ENCODE measurements at regions not wholly inside any gene's neighbourhood (a gene's known extent, or its start where the extent isn't known, plus 50 kb on each side); places are given as distances from the start of the nearest gene placed in this dataset.

DNA sequence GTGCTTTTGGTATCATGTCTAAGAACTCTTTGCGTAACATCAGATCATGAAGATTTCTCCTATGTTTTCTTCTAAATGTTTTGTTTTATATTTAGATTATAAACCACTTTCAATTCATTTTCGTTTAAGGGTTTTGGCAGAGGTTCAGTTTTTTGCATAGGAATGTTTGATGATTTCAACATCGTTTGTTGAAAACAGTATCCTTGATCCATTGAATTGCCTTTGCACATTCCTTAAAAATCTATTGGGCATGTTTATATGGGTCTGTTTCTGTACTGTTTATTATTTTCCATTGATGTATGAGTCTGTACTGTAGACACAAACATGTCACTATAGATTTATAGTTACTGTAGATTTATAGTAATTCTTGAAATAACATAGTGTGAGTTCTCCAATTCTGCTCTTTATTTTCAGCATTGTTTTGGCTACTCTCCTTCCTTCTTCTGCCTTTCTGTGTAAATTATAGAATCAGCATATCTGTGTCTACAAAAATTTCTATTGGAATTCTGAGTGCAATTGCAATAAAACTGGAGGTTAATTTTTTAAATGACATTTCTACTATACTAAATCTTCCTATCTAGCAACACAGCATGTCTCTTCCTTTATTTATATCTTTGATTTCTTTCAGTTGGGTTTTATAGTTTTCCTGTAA lies 374.0 kb downstream of the SV2B start:
- no peak for DNase-seq (ENCODE audit: low read depth)

DNA sequence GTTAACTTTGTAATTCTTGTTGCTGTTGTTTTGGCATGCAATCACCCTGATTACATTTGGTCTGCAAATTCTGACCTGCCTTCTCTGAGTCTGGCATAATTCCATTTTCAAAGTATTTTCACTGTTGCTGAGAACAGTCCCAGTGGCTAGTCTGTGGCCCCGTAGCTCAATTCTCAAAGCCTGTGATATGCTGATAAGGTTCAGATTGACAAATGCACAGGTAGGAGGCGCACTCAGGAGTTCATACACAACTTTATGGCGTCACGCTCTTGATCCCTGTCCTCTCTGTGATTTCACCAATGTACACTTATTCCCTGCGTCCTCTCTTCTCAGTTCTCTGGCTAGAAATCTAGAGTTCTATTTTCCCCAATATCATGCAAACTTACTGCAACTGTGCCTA lies 376.6 kb upstream of the SLCO3A1 start:
- no peak for DNase-seq (ENCODE audit: low read depth)

DNA sequence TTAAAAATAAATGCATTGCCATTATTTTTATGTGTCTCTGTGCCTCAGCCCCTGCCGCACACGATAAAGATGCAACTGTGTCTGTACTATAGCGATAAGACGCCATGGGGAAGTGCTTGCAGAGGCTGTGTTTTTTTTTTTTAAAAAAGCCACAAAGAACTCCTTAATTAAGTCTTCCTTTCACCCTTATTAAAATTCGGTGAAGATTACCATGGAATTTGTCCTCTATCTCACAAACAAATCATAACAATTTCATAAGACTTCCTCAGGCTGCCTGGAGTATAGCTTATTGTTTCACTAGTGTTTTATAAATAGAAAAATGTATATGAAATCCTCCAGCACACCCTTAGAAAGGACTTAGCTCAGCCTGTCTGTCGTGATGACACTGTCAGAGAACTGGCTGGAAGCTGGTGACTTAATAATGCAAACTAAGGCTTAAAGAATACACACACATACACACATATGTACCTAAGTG lies 374.8 kb upstream of the SLCO3A1 start:
- DNase-seq (ENCODE audit: low read depth) = no peak

GRCh38 chr15:91480426-91480825 lies 373.1 kb upstream of the SLCO3A1 start:
- no peak for DNase-seq (ENCODE audit: low read depth)

- DNase-seq (ENCODE audit: low read depth) = no peak
Measured at GRCh38 chr15:91482799-91483198, 370.7 kb upstream of the SLCO3A1 start.

DNA sequence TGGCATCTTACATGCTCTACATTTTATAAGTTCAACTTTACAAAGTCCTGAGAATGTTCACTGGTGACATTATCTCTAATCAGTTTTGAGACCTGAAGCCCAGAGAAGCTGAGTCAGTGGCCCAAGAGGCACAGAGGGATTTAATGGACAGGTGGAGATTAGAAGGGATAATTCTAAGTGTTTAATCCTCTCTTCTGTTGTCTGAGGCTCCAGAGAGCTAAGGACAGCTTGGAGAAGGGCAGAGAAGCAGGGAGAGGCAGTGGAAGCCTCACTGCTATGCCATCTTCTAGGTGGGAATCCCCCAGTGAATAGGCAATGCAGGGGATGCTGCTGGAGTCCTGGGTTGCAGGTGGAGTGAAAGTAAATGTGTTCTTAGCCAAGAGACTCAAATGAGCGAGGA lies 369.4 kb upstream of the SLCO3A1 start:
- no peak for DNase-seq (ENCODE audit: low read depth)

- no peak for DNase-seq (ENCODE audit: low read depth)
Measured at GRCh38 chr15:91488452-91488851, 365.1 kb upstream of the SLCO3A1 start.

DNA sequence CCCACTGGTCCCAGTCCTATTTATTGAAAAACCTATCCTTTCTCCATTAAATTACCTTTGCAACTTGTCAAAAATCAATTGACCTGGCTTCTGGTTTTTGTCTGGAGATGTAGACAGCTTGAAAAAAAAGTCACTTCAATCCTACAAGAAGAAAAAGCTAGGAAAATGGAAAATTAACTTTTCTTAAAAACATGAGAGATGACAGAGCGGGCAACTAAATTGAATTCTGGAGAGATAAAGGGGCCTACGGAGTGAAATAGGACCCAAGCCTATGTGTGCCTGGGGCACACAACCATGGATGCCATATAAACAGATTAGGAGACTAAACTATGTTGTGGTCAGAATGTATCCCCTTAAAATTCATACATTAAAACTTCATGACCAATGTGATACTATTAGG lies 363.3 kb upstream of the SLCO3A1 start:
- DNase-seq (ENCODE audit: low read depth) = no peak

- DNase-seq (ENCODE audit: low read depth) = no peak
Measured at GRCh38 chr15:91491101-91491950, 362.2 kb upstream of the SLCO3A1 start.

- no peak for DNase-seq (ENCODE audit: low read depth)
Measured at GRCh38 chr15:91496754-91497691, 356.5 kb upstream of the SLCO3A1 start.

DNA sequence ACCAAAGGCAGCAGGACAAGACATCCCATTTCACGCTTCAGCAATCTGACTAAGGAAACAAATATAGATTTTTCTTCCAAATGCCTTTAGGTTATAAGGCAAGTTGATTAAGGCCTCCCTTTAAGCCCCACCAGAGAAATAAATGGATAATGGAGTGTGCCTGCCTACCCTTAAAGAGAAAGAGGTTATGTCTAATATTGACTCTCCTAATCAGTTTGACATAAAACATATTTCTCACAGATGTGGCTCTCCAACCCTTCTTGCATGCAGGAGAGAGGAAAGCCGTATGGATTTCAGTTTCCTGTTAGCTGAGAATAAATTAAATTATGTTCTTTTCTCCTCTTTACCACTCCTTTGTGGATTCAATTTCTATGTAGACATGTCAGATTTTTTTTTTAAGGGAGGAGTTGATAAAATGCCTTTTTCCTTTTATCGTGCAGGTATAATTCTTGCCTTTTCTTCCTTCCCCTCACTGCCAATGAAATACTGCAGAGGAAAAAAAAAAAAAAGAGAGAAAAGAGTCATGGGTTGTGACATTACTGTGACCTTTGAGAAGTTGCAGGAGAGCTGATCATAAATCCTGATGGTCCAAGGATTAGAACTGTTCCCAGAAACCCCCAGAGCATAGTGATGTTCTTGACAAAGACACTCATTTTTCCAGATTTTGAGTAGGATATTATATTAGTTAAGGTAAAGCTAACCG lies 355.3 kb upstream of the SLCO3A1 start:
- DNase-seq (ENCODE audit: low read depth) = no peak

- no peak for DNase-seq (ENCODE audit: low read depth)
Measured at GRCh38 chr15:91498749-91499062, 354.8 kb upstream of the SLCO3A1 start.

- DNase-seq (ENCODE audit: low read depth) = no peak
Measured at GRCh38 chr15:91499774-91500383, 353.6 kb upstream of the SLCO3A1 start.

DNA sequence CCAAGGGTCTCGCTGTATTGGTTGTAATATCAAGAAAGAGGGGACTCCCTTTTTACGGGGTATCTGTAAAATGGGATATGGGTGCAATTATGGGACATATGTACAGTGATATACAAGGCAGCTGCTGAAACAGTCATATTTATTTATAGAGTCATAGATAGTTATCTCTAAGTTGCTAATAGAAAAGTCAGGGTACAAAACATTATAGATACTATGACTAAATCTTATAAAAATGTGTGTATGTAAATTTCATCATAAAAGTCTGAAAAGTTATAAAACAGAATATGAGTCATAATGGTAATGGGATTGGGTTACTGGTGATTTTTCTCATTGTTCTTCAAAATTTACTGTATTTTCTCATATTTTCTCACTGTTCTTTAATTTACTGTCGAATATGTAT lies 344.9 kb upstream of the SLCO3A1 start:
- DNase-seq (ENCODE audit: low read depth) = no peak

GRCh38 chr15:91514147-91514546 lies 339.4 kb upstream of the SLCO3A1 start:
- no peak for DNase-seq (ENCODE audit: low read depth)

DNA sequence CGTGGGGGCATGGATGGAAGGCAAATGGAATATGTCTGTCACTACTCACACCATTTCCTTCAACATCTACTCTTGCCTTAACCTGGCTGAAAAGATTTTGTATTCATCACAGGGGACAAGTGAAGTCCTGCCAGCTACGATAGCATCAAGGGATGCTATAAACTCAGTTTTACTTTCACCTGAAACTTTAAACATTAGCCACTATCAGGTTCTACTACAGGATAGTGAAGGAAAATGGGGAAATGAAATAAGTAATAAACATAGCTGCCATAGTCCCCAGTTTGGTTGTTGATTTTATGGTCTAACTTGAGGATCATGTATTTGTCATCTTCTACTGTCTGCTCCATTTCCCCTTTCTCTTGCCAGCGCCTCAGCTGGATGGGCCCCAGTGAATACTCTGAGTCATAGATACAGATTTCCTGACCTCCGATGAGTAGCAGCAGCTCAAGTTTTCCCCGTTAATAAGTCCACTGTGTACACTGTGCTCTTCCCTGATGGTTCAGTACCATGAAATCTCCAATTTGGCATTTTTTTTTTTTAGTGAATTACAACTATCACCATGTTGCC lies 338.2 kb upstream of the SLCO3A1 start:
- no peak for DNase-seq (ENCODE audit: low read depth)

DNA sequence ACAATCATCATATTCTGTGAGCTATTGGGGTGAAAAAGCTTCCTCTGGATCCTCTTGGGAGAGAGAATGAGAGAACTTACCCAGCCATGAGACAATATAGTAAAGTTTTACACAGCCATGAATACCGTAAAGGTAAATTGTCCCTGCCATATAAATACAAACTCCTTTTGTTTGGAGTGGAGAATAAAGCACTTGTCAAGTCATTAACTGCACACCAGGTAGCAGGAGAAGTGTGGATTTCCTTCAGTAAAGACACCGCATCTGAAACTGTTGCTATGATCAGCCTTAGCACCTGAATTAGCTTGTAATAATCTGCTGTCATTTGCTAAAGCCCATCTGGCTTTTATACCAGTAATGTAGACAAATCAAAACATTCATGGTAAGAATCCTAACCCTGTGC lies 336.6 kb upstream of the SLCO3A1 start:
- no peak for DNase-seq (ENCODE audit: low read depth)

- DNase-seq (ENCODE audit: low read depth) = no peak
Measured at GRCh38 chr15:91517491-91518200, 335.9 kb upstream of the SLCO3A1 start.

- no peak for DNase-seq (ENCODE audit: low read depth)
Measured at GRCh38 chr15:91520850-91521249, 332.7 kb upstream of the SLCO3A1 start.

GRCh38 chr15:91521548-91521947 lies 332.0 kb upstream of the SLCO3A1 start:
- no peak for DNase-seq (ENCODE audit: low read depth)

- no peak for DNase-seq (ENCODE audit: low read depth)
Measured at GRCh38 chr15:91521996-91522395, 331.5 kb upstream of the SLCO3A1 start.
